ENCODE measurements at regions not wholly inside any gene's neighbourhood (a gene's known extent, or its start where the extent isn't known, plus 50 kb on each side); places are given as distances from the start of the nearest gene placed in this dataset.
"Not testable (repeated sequence)": the region's sequence is repeated elsewhere in the genome, so short reads cannot be mapped to it uniquely, and the experiment has no call there.

- no peak for DNase-seq
These were observed 895.8 kb downstream of the RPS29 start for GRCh38 chr14:48690349-48690748.

GRCh38 chr14:48686650-48687049, 899.5 kb downstream of the RPS29 start:
- DNase-seq: no peak

- no peak for DNase-seq
These were observed 913.7 kb downstream of the RPS29 start for GRCh38 chr14:48672506-48672905.

GRCh38 chr14:48670939-48671338, 915.2 kb downstream of the RPS29 start:
- no peak for DNase-seq

GRCh38 chr14:48665077-48665784, 920.9 kb downstream of the RPS29 start:
- DNase-seq: no peak

GRCh38 chr14:48643241-48643640, 942.9 kb downstream of the RPS29 start:
- no peak for DNase-seq

GRCh38 chr14:48628870-48629269, 953.5 kb upstream of the MDGA2 start:
- no peak for DNase-seq

GRCh38 chr14:48622980-48623379, 947.6 kb upstream of the MDGA2 start:
- DNase-seq: no peak

- DNase-seq: no peak
These were observed 942.7 kb upstream of the MDGA2 start for GRCh38 chr14:48618057-48618456.

- no peak for DNase-seq
These were observed 941.5 kb upstream of the MDGA2 start for GRCh38 chr14:48616931-48617330.

- no peak for DNase-seq
These were observed 940.2 kb upstream of the MDGA2 start for GRCh38 chr14:48615618-48616017.

GRCh38 chr14:48614003-48614402, 938.6 kb upstream of the MDGA2 start:
- DNase-seq: no peak

- not testable (repeated sequence) for DNase-seq
These were observed 931.6 kb upstream of the MDGA2 start for GRCh38 chr14:48606960-48607359.

- DNase-seq: no peak
These were observed 923.1 kb upstream of the MDGA2 start for GRCh38 chr14:48598458-48598857.

- DNase-seq: no peak
These were observed 910.7 kb upstream of the MDGA2 start for GRCh38 chr14:48586099-48586498.

GRCh38 chr14:48584031-48584430, 908.6 kb upstream of the MDGA2 start:
- no peak for DNase-seq

GRCh38 chr14:48582938-48583337, 907.5 kb upstream of the MDGA2 start:
- no peak for DNase-seq

GRCh38 chr14:48580692-48581091, 905.3 kb upstream of the MDGA2 start:
- no peak for DNase-seq

- DNase-seq: no peak
These were observed 900.4 kb upstream of the MDGA2 start for GRCh38 chr14:48575772-48576171.

GRCh38 chr14:48568688-48569087, 893.3 kb upstream of the MDGA2 start:
- DNase-seq: no peak

- DNase-seq: no peak
These were observed 892.8 kb upstream of the MDGA2 start for GRCh38 chr14:48568252-48568651.

GRCh38 chr14:48563489-48563888, 888.1 kb upstream of the MDGA2 start:
- no peak for DNase-seq

GRCh38 chr14:48561438-48561837, 886.0 kb upstream of the MDGA2 start:
- not testable (repeated sequence) for DNase-seq

- no peak for DNase-seq
These were observed 885.0 kb upstream of the MDGA2 start for GRCh38 chr14:48560421-48560820.

- no peak for DNase-seq
These were observed 878.0 kb upstream of the MDGA2 start for GRCh38 chr14:48553443-48553842.
